ENCODE measurements at regions not wholly inside any gene's neighbourhood (a gene's known extent, or its start where the extent isn't known, plus 50 kb on each side); places are given as distances from the start of the nearest gene placed in this dataset.
"Not testable (repeated sequence)": the region's sequence is repeated elsewhere in the genome, so short reads cannot be mapped to it uniquely, and the experiment has no call there.

GRCh38 chr16:86244936-86245335 lies 265.4 kb upstream of the FOXF1 start:
- no peak for DNase-seq

- DNase-seq: no peak
Observed at GRCh38 chr16:86245351-86245750, 265.0 kb upstream of the FOXF1 start.

GRCh38 chr16:86245895-86246294 lies 264.4 kb upstream of the FOXF1 start:
- no peak for DNase-seq

GRCh38 chr16:86248310-86248905 lies 261.9 kb upstream of the FOXF1 start:
- no peak for DNase-seq

GRCh38 chr16:86249631-86250030 lies 260.7 kb upstream of the FOXF1 start:
- no peak for DNase-seq

GRCh38 chr16:86251682-86252081 lies 258.6 kb upstream of the FOXF1 start:
- DNase-seq: no peak

- no peak for DNase-seq
Observed at GRCh38 chr16:86252596-86252995, 257.7 kb upstream of the FOXF1 start.

- DNase-seq: no peak
Observed at GRCh38 chr16:86255966-86256365, 254.4 kb upstream of the FOXF1 start.

- no peak for DNase-seq
Observed at GRCh38 chr16:86256995-86257394, 253.3 kb upstream of the FOXF1 start.

GRCh38 chr16:86257546-86257945 lies 252.8 kb upstream of the FOXF1 start:
- no peak for DNase-seq

GRCh38 chr16:86258713-86259112 lies 251.6 kb upstream of the FOXF1 start:
- DNase-seq: no peak

GRCh38 chr16:86259499-86259898 lies 250.8 kb upstream of the FOXF1 start:
- no peak for DNase-seq

GRCh38 chr16:86261379-86261778 lies 248.9 kb upstream of the FOXF1 start:
- no peak for DNase-seq

- DNase-seq: not testable (repeated sequence)
Observed at GRCh38 chr16:86267657-86268056, 242.7 kb upstream of the FOXF1 start.

- DNase-seq: no peak
Observed at GRCh38 chr16:86270696-86271095, 239.6 kb upstream of the FOXF1 start.

GRCh38 chr16:86272744-86273143 lies 237.6 kb upstream of the FOXF1 start:
- DNase-seq: no peak

- DNase-seq: no peak
Observed at GRCh38 chr16:86277221-86277620, 233.1 kb upstream of the FOXF1 start.

GRCh38 chr16:86277859-86278258 lies 232.5 kb upstream of the FOXF1 start:
- DNase-seq: not testable (repeated sequence)

GRCh38 chr16:86281421-86281820 lies 228.9 kb upstream of the FOXF1 start:
- no peak for DNase-seq

- no peak for DNase-seq
Observed at GRCh38 chr16:86283944-86284343, 226.4 kb upstream of the FOXF1 start.

GRCh38 chr16:86285421-86285820 lies 224.9 kb upstream of the FOXF1 start:
- no peak for DNase-seq

- no peak for DNase-seq
Observed at GRCh38 chr16:86285938-86286921, 224.1 kb upstream of the FOXF1 start.

- DNase-seq: no peak
Observed at GRCh38 chr16:86286991-86287663, 223.2 kb upstream of the FOXF1 start.
